DOHH2 (cell line): ENCODE measurements at regions not wholly inside any gene's neighbourhood (a gene's known extent, or its start where the extent isn't known, plus 50 kb on each side); places are given as distances from the start of the nearest gene placed in this dataset.

ENCODE experiments used
- H3F3A ChIP-seq: fragments of 200-600 bp; sonication (generic), shearing (Covaris generic); 2 replicates; pipeline ENCODE4 v1.6.0; 2016; ENCODE audit warnings: antibody characterized with exemption, mild to moderate bottlenecking; ENCODE audit not compliant: control insufficient read depth, insufficient read depth
- H3K27ac ChIP-seq: fragments of 200-600 bp; sonication (generic); 2 replicates; pipeline ENCODE4 v1.5.1; 2014; ENCODE audit warnings: low read depth, mild to moderate bottlenecking, low read length, moderate library complexity
- H3K27me3 ChIP-seq: fragments of 200-600 bp; sonication (generic); 2 replicates; pipeline ENCODE4 v1.6.1; 2014; ENCODE audit warnings: mild to moderate bottlenecking, low read length, mixed read lengths; ENCODE audit not compliant: control insufficient read depth
- H3K36me3 ChIP-seq: fragments of 200-600 bp; sonication (generic); 2 replicates; pipeline ENCODE4 v1.6.1; 2014; ENCODE audit warnings: mild to moderate bottlenecking, low read length, moderate library complexity, mixed read lengths; ENCODE audit not compliant: control insufficient read depth
- H3K4me1 ChIP-seq: fragments of 200-600 bp; sonication (generic); 2 replicates; pipeline ENCODE4 v1.6.1; 2014; ENCODE audit warnings: mild to moderate bottlenecking, low read length, mixed read lengths; ENCODE audit not compliant: control insufficient read depth
- H3K4me2 ChIP-seq: fragments of 200-600 bp; sonication (generic); 2 replicates; pipeline ENCODE4 v1.6.0; 2014; ENCODE audit warnings: mild to moderate bottlenecking, low read length, moderate library complexity
- H3K4me3 ChIP-seq: fragments of 200-600 bp; sonication (generic); 2 replicates; pipeline ENCODE4 v1.5.1; 2014; ENCODE audit warnings: mild to moderate bottlenecking, low read length, mixed read lengths
- H3K79me2 ChIP-seq: fragments of 200-600 bp; sonication (generic); 2 replicates; pipeline ENCODE4 v1.6.1; 2014; ENCODE audit warnings: mild to moderate bottlenecking, low read length, mixed read lengths; ENCODE audit not compliant: control insufficient read depth
- H3K9me2 ChIP-seq: fragments of 200-600 bp; sonication (generic); replicated peaks from 2 replicates; pipeline ENCODE4 v1.6.1; 2014; ENCODE audit warnings: mild to moderate bottlenecking, low read length, mixed read lengths; ENCODE audit not compliant: control insufficient read depth
- H3K9me3 ChIP-seq: fragments of 200-600 bp; sonication (generic); 2 replicates; pipeline ENCODE4 v1.6.1; 2014; ENCODE audit warnings: antibody characterized with exemption, low read length, mixed read lengths; ENCODE audit not compliant: control insufficient read depth, insufficient read depth
- H4K20me1 ChIP-seq: fragments of 200-600 bp; sonication (generic); 2 replicates; pipeline ENCODE4 v1.6.0; 2014; ENCODE audit warnings: low read depth, mild to moderate bottlenecking, antibody characterized with exemption, low read length, moderate library complexity; ENCODE audit not compliant: control insufficient read depth, insufficient read depth
- EZH2phosphoT487 ChIP-seq: fragments of 200-600 bp; sonication (generic); IDR thresholded peaks from 2 replicates; pipeline ENCODE4 v1.6.1; 2017; ENCODE audit warnings: borderline replicate concordance, mild to moderate bottlenecking, antibody characterized with exemption, low read length, moderate library complexity, mixed read lengths
- TF ChIP-seq, protein P1 (sequence below): fragments of 200-600 bp; sonication (generic); IDR thresholded peaks from one replicate; pipeline ENCODE4 v1.5.1; 2014; ENCODE audit warnings: antibody characterized with exemption, mild to moderate bottlenecking, low read depth, low read length; ENCODE audit not compliant: poor library complexity, severe bottlenecking

DNA sequence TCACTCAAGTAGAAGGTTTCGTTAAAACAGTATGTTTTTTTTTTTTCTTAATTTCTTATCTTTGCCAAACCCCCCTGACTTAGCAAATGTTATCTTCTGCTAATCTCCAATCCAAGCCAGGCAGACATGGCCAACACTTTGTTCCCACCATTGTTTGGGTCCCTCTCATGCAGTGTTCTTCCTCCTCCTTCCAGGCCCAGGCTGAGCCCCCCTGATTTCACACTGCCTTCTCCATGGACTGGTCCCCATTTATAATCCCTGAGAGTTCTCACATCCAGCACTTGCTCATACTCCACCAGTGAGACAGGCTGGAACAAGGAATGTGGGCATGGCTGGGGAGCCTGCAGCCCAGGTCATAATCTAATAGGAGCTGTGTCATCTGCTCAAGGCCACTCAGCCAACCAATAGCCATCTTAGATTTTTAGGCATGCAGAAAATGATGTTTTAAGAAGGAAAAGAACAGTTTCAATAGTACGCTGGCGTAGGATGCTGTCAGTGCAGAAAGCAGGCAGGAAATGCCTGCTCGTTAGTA, 238.4 kb upstream of the CCDC196 start:
- Histone ChIP-seq H3K79me2 (no peaks in the 10 kb centered on the region), H3K36me3 (no peaks in the 10 kb centered on the region), H3K27me3 (no peaks in the 10 kb centered on the region), H3K27ac (no peak overlapping the region), H3K4me1 (no peaks in the 10 kb centered on the region), H3K9me2 (no peaks in the 10 kb centered on the region), H3K4me3 (no peak overlapping the region), H3K9me3 (no peaks in the 10 kb centered on the region), H3F3A (no peaks in the 10 kb centered on the region), H3K4me2 (no peak overlapping the region), H4K20me1 (no peaks in the 10 kb centered on the region)
- no peak for TF ChIP-seq EZH2phosphoT487
- TF ChIP-seq, protein P1, sequence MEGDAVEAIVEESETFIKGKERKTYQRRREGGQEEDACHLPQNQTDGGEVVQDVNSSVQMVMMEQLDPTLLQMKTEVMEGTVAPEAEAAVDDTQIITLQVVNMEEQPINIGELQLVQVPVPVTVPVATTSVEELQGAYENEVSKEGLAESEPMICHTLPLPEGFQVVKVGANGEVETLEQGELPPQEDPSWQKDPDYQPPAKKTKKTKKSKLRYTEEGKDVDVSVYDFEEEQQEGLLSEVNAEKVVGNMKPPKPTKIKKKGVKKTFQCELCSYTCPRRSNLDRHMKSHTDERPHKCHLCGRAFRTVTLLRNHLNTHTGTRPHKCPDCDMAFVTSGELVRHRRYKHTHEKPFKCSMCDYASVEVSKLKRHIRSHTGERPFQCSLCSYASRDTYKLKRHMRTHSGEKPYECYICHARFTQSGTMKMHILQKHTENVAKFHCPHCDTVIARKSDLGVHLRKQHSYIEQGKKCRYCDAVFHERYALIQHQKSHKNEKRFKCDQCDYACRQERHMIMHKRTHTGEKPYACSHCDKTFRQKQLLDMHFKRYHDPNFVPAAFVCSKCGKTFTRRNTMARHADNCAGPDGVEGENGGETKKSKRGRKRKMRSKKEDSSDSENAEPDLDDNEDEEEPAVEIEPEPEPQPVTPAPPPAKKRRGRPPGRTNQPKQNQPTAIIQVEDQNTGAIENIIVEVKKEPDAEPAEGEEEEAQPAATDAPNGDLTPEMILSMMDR, result no peak

DNA sequence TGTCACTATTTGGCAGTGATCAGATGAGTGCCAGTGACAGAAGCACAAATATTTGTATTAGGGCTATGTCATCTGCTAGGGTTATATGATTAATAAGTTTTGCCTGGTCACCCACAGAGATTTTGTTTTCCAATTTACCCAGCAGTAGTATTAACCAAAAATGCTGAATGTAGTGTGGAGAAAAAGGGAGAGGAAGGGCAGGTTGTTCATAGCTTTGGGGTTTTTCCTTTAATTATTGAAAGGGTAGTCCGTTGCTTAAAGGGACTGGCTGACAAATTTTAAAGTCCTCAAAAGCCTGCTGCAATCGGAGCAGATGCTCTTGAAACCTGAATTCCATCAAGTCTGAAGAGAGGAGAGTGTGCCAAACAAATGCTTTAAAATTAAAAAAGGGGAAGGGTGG, 237.9 kb upstream of the CCDC196 start:
- Histone ChIP-seq H3K4me3 (no peak overlapping the region), H3K4me1 (no peaks in the 10 kb centered on the region), H4K20me1 (no peaks in the 10 kb centered on the region), H3K4me2 (no peak overlapping the region), H3K9me3 (no peaks in the 10 kb centered on the region), H3K27ac (no peak overlapping the region), H3K27me3 (no peaks in the 10 kb centered on the region), H3K36me3 (no peaks in the 10 kb centered on the region), H3K9me2 (no peaks in the 10 kb centered on the region), H3K79me2 (no peaks in the 10 kb centered on the region), H3F3A (no peaks in the 10 kb centered on the region)
- TF ChIP-seq, protein P1, result no peak
- TF ChIP-seq EZH2phosphoT487, result no peak

DNA sequence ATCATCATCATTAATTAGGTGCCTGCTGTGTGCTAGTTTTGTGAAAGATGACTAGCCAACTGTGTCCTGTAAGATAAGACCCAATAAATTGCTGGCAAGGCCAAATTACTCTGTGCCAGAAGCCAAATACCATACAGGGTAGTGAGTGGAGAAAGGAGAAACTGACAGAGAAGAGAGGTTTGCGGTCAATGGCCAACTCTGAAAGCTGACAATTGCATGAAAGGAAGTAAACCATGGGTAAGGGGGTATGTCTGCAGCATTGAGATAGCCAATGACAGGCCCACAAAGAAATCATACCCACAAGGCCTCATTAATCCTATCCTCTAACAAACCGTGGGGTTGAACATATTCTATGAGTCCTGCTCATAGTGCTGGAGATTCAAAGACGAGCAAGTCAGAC, 236.6 kb upstream of the CCDC196 start:
- H3K27ac ChIP-seq, result no peak overlapping the region
- no peaks in the 10 kb centered on the region for H4K20me1 ChIP-seq
- H3K27me3 ChIP-seq, result no peaks in the 10 kb centered on the region
- H3K4me3 ChIP-seq, result no peak overlapping the region
- H3K79me2 ChIP-seq, result no peaks in the 10 kb centered on the region
- no peaks in the 10 kb centered on the region for H3K9me2 ChIP-seq
- no peaks in the 10 kb centered on the region for H3K36me3 ChIP-seq
- no peaks in the 10 kb centered on the region for H3F3A ChIP-seq
- no peak for TF ChIP-seq EZH2phosphoT487
- TF ChIP-seq, protein P1, result no peak
- no peaks in the 10 kb centered on the region for H3K4me1 ChIP-seq
- H3K9me3 ChIP-seq, result no peaks in the 10 kb centered on the region
- no peak overlapping the region for H3K4me2 ChIP-seq

DNA sequence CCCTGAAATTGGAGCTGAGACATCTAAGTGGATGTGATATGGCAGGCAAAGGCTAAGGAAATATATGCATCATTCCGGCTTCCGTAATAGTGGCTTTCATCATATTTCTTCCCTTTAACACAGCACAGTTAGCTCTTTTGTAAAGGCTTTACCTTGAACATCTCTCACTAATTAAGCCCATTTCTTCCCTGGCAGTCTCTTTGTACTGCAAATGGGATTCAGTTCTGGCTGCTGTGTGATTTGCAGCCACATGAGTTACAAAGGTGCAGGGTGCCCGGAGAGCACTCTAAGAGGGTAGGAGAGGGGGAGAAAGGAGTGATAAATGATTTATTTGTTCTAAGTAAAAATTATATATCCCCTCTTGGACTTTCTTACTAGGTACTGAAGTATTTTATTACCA, 232.1 kb upstream of the CCDC196 start:
- Histone ChIP-seq H3K36me3 (no peaks in the 10 kb centered on the region), H3K79me2 (no peaks in the 10 kb centered on the region), H3F3A (no peaks in the 10 kb centered on the region), H3K4me2 (no peak overlapping the region), H3K4me1 (no peaks in the 10 kb centered on the region), H3K27me3 (no peaks in the 10 kb centered on the region), H3K4me3 (no peak overlapping the region), H3K9me2 (no peaks in the 10 kb centered on the region), H3K27ac (no peak overlapping the region), H3K9me3 (no peaks in the 10 kb centered on the region), H4K20me1 (no peaks in the 10 kb centered on the region)
- TF ChIP-seq, protein P1, result no peak
- no peak for TF ChIP-seq EZH2phosphoT487
